Occipital lobe (tissue), 1 donor: ENCODE measurements at regions not wholly inside any gene's neighbourhood (a gene's known extent, or its start where the extent isn't known, plus 50 kb on each side); places are given as distances from the start of the nearest gene placed in this dataset.
"Not testable (repeated sequence)": the region's sequence is repeated elsewhere in the genome, so short reads cannot be mapped to it uniquely, and the experiment has no call there.

Experiments
- DNase-seq: peaks from one replicate; lab custom pipeline; 2025; lab: John Stamatoyannopoulos, UW

DNA sequence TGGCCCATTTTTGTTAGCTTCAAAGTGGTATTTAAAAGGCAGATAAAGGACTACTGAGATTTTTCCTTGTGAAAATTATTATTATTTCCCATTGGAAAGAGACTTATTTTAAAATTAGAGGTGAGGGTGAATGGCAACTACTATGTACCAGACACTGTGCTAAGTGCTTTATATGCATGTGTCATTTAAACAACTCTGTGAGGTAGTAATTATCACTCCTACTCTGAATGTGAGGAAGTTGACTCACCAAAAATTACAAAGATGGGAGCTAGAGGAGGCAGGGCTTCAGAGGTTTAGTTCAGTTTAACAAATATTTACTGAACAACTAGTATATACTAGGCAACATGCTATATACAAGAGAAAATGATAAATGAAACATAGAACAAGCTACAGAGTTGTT, 78.2 kb downstream of the MSL3 start:
- no peak for DNase-seq

- no peak for DNase-seq
Observed at GRCh38 chrX:11837437-11837836, 79.4 kb downstream of the MSL3 start.

DNA sequence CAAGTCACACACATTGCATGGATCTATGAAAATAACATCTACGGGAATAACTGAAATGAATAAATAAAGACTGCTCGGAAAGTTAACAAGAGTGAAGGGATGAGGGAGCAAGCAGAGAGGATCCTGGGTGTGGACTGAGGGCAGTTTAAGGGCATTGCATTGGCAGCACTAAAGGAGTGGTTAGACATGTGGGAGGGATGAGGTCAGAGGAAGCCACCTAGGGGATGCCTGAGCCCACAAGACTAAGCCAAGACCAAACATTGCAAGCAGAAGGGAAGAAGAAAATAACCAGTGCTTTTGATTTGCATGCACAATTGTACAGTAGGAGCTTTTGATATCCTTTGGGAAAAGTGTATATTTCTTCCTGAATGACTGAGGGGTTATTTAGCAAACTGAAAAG, 106.1 kb downstream of the MSL3 start:
- DNase-seq, result no peak

DNA sequence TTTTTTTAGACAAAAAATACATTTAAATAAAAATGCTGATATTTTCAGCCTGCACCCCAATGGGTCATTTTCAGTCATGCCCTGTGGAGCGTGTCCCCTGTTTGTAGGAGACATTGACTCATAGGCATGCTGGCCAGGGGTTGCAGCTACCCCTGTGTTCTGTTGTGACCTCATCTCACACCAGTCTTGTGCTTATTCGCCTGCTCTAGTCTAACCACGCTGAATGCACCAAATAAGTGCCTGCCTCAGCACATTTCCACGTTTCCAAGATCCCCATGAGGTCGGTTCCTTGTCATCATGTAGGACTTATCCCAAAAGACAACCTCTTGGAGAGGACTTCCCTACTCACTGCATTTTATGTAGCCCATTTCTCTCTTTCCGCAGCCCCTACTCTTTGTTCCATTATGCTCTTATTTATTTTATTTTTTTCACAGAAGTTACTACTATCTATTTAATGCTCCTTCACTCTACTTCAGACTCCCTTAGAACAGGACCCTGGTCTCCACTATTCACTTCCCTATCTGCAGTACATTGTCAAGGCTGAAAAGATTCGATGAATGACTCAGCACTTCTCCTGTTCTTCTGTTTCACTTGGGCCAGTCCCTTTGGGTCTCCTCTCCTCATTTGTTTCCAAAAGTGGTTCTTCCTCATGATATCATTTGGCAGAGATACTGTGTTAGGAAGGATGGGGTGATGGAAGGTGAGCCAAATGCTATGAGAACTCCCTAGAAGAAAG, 109.7 kb downstream of the MSL3 start:
- no peak for DNase-seq

GRCh38 chrX:11870789-11871188, 112.8 kb downstream of the MSL3 start:
- no peak for DNase-seq

- DNase-seq, result no peak
Observed at GRCh38 chrX:11881485-11882170, 123.6 kb downstream of the MSL3 start.

- DNase-seq, result no peak
Observed at GRCh38 chrX:11886745-11887144, 128.7 kb downstream of the MSL3 start.

GRCh38 chrX:11887175-11887574, 129.1 kb downstream of the MSL3 start:
- DNase-seq, result no peak

- DNase-seq, result no peak
Observed at GRCh38 chrX:11888421-11888820, 130.4 kb downstream of the MSL3 start.

DNA sequence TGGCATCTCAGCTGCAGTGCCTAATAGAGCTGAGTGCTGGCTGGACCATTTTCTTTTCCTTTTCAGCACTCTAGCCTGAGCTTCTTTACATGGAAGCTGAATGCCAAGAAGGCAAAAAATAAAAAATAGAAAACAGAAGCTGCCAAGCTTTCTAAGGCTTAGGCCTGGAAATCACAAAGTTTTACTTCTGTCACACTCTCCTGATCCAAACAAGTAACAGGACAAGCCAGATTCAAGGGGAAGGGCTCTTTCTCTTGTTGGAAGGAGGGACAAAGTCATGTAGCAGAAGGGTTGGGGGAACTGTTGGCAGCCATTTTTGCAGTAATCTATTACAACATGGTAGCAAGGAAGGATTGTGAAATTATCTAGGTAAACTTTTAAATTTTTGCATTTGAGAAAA, 131.8 kb downstream of the MSL3 start:
- no peak for DNase-seq

GRCh38 chrX:11890836-11891514, 132.9 kb downstream of the MSL3 start:
- DNase-seq, result peak; percentile 60

DNA sequence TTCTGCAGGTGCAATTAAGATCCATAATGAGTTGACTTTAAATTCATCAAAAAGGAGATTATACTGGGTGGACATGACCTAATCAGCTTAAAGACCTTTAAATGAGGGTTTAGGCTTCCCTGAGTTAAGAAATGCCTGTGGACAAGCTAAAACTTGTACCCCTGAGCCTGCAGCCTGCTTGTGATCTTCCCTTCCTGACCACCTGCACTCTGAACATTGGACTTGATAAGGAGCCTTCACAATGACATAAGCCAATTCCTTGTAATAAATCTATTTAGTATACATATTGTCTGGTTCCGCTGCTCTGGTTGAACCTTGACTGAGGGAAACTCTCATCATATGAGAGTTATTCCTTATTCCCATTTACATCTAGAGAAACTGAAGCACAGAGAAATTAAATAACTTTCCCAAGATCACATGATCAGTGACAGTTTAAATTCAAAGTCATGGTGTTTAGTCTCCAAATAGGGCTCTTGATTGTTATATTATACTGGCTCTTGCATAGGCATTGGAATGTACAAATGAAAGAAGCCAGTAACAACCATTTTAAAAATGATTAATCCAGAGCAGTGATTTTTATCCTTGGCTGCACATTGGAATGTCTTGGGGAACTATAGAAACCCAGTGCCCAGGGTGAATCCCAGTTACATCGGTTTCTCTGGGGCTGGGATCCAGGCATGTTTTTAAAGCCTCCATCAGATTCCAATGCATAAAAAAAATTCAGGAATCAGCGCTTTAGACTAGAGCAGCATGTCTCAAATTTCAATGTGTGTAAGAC, 136.1 kb downstream of the MSL3 start:
- DNase-seq, result no peak

DNA sequence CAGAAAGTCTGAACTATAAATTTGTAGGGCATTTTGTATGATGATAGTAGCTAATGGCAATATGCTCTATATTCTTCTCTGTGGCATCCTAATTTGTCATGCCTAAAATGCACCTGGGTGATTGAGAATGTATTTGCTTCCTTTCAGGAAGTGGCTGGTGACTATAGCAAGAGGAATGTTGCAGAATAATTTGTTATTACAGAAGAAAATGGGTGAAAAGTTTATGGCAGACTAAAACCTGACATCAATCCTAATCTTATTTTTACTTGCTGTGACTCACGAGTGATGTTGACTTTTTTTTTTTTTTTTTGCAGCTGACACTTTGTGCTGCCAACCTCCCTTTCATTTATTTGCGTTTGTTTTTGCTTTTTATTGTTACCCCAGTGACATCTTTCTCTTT, 141.1 kb downstream of the MSL3 start:
- DNase-seq, result no peak

- not testable (repeated sequence) for DNase-seq
Observed at GRCh38 chrX:11905933-11906332, 147.9 kb downstream of the MSL3 start.

DNA sequence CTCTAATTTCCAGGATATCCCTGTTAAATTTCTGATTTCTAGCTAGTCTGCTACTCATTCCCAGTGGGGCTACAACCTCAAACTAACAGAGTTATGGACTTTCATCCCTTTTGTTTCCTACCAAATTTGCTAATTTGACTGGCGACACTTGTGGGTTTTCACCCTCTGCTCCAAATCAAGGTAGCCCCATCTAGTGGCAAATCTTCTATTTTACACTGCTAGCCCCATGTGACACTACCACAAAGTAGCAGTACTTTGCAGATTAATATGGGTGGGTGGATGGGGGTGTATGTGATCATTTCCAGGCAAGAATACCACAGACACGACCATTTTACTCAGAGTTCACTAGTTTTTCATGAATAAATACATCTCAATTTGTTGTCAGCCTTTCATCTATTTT, 150.3 kb downstream of the MSL3 start:
- DNase-seq, result no peak

DNA sequence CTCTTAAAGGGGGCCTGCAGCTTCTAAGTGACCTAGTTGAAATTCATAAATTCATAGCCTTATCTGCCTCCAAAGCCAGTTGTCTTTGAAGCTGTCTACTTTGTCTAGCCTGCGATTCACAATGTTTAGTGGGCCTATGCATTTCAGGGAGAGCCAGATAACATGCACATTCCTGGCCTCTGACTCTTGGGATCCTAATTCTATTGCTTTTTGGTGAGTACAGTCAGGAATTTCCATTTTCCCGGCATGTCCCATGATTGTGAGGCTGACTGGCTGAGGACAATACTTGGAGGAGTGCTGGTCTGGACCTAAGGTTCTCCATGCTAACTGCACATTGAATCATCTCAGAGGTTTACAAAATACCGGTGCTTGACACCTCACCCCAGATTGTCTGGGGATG, 155.0 kb downstream of the MSL3 start:
- no peak for DNase-seq

DNA sequence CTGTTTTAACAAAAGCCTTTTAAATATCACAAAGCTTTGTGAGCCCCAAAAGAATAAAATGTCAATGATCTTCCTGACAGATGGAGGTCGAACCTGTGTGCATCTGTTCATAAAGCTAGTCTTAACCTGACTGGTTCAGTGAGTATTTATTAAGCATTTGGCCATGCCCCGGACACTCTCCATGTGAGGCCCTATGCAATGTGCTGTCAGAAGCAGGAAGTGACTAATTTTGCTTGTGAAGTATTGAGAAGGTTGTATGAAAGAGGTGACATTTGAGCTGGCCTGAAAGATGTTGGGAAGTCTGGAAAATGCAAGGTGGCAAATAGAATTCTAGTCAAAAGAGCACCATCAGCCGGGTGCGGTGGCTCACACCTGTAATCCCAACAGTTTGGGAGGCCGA, 171.4 kb downstream of the MSL3 start:
- DNase-seq, result no peak

GRCh38 chrX:11932423-11932822, 174.4 kb downstream of the MSL3 start:
- DNase-seq, result no peak

DNA sequence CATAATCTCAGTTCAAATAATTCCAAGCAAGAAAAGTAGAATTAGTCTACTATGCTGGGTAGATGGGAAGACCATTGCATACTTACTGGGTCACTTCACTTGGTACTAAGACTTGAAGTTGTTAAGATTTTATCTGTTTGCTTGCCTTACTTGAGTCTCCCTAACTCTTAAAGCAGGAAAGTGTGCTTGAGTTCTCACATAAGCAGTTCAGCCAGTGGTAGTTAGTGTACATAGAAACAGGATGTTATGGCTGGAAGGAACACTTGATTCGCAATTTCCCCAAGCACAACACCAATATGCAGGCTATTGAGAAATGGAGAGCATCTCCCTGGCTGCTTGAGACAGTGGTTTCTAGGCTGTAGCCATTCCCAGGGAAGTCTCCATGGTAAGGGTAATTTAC, 176.1 kb downstream of the MSL3 start:
- DNase-seq, result no peak

DNA sequence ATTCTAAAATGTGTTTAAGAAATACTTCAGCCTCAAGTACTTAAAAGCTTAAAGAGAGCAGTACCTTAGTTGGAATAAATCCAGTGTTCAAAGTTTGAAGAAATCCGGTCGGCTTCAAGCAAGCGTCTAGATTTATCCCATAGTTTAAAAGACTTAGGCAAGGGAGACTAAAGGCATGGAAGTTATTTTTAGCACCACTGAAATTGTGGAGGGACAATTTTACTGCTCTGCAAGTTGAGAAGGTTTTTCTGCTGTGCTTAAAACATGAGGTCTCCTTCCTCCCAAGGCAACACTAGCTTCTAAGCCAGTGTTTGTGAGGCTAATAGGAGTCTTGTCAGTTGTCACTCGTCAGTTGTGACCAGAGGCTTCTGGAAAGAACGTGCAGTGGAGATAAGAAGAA, 183.5 kb downstream of the MSL3 start:
- DNase-seq, result no peak

DNA sequence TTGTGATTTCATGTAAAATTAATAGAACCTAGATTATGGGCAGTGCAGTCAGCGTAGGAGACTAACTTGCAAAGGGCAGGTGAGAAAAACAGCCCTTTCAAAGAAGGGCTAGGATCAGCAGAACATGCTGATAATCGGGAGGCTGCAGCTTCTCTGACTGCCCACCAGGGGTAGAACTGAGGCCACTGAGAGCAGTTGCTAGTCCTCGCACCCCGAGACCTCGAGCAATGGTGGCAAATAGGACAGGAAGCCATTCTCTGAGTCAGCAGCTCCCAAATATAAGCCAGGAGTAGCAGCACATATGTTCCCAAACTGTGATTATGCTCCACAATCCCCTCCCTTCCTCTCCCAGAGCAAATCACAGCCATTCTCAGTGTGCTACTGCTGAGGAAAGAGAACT, 186.5 kb downstream of the MSL3 start:
- peak; percentile 2 for DNase-seq

- DNase-seq, result no peak
Observed at GRCh38 chrX:11949291-11949690, 189.0 kb upstream of the FRMPD4 start.
